Activated CD8-positive, alpha-beta T cell treated with anti-CD3 and anti-CD28 coated beads for 36 hours (primary cell): ENCODE measurements at regions not wholly inside any gene's neighbourhood (a gene's known extent, or its start where the extent isn't known, plus 50 kb on each side); places are given as distances from the start of the nearest gene placed in this dataset.

Experiments
- ATAC-seq: fragments of 200-7000 bp; cut with Tn5 transposase; one replicate; pipeline ENCODE4 v1.10.0; 2021; ENCODE audit warnings: mild to moderate bottlenecking, moderate library complexity
- CTCF ChIA-PET: fragments of 350-600 bp; sonication (Branson Sonifier 250); formaldehyde crosslinking; loops from one replicate; lab custom pipeline; 2021; ENCODE audit warnings: antibody characterized with exemption; lab: Charles Lee
- POLR2A ChIA-PET: fragments of 350-600 bp; sonication (Branson Sonifier 250); formaldehyde crosslinking; loops from one replicate; lab custom pipeline; 2021; ENCODE audit warnings: antibody characterized with exemption; lab: Charles Lee
- DNase-seq: peaks from one replicate; pipeline ENCODE4 v3.0.0-alpha.2; 2020
- H3K27ac Mint-ChIP-seq: one replicate; pipeline ENCODE4 v1.8.0; 2021; ENCODE audit warnings: mild to moderate bottlenecking, mixed read lengths
- H3K27me3 Mint-ChIP-seq: one replicate; pipeline ENCODE4 v1.8.0; 2021; ENCODE audit warnings: mixed read lengths
- H3K36me3 Mint-ChIP-seq: one replicate; pipeline ENCODE4 v1.8.0; 2021; ENCODE audit warnings: low read depth, mixed read lengths
- H3K4me1 Mint-ChIP-seq: one replicate; pipeline ENCODE4 v1.8.0; 2021; ENCODE audit warnings: low read depth, mixed read lengths
- H3K4me3 Mint-ChIP-seq: one replicate; pipeline ENCODE4 v1.8.0; 2021; ENCODE audit warnings: mild to moderate bottlenecking, moderate library complexity, mixed read lengths
- H3K9me3 Mint-ChIP-seq: one replicate; pipeline ENCODE4 v1.8.0; 2021; ENCODE audit warnings: mixed read lengths
- CTCF ChIP-seq: fragments of 200-600 bp; IDR thresholded peaks from one replicate; pipeline ENCODE4 v1.8.0; 2022; ENCODE audit warnings: antibody characterized with exemption, mild to moderate bottlenecking
- intact Hi-C: fragments of 100-400 bp; cut with micrococcal nuclease; formaldehyde crosslinking; loops from one replicate; pipeline ENCODE4 v1.10.0; 2022

GRCh38 chr2:150127995-150128394, 359.5 kb downstream of the RND3 start:
- TF ChIP-seq CTCF: no peak
- intact Hi-C loops: no loop called here
- ATAC-seq: no peak
- no peak overlapping the region for H3K27ac Mint-ChIP-seq
- ChIA-PET CTCF (no interaction called here), POLR2A (no interaction called here)
- no peaks in the 10 kb centered on the region for H3K4me1 Mint-ChIP-seq
- no peaks in the 10 kb centered on the region for H3K27me3 Mint-ChIP-seq
- H3K36me3 Mint-ChIP-seq: no peaks in the 10 kb centered on the region
- no peaks in the 10 kb centered on the region for H3K9me3 Mint-ChIP-seq
- no peak for DNase-seq
- no peak overlapping the region for H3K4me3 Mint-ChIP-seq

- no peaks in the 10 kb centered on the region for H3K9me3 Mint-ChIP-seq
- CTCF ChIA-PET: no interaction called here
- no peaks in the 10 kb centered on the region for H3K27me3 Mint-ChIP-seq
- DNase-seq: no peak
- H3K4me3 Mint-ChIP-seq: no peak overlapping the region
- H3K36me3 Mint-ChIP-seq: no peaks in the 10 kb centered on the region
- intact Hi-C loops: no loop called here
- H3K27ac Mint-ChIP-seq: no peak overlapping the region
- POLR2A ChIA-PET: no interaction called here
- no peak for ATAC-seq
- TF ChIP-seq CTCF: no peak
- no peaks in the 10 kb centered on the region for H3K4me1 Mint-ChIP-seq
Measured at GRCh38 chr2:150127346-150127990, 360.0 kb downstream of the RND3 start.

- Mint-ChIP-seq H3K4me3 (no peak overlapping the region), H3K4me1 (no peaks in the 10 kb centered on the region), H3K36me3 (no peaks in the 10 kb centered on the region), H3K27me3 (no peaks in the 10 kb centered on the region), H3K27ac (no peak overlapping the region), H3K9me3 (no peaks in the 10 kb centered on the region)
- TF ChIP-seq CTCF: no peak
- intact Hi-C loops: no loop called here
- DNase-seq: no peak
- CTCF ChIA-PET: interaction anchor here (0.9 kb wide), 1 partner anchor 9 kb away, joined by 3 read pairs; no protein-coding TSS in a partner anchor
- POLR2A ChIA-PET: no interaction called here
- no peak for ATAC-seq
Measured at GRCh38 chr2:150126839-150127238, 360.6 kb downstream of the RND3 start.

GRCh38 chr2:150126143-150126740, 361.2 kb downstream of the RND3 start:
- TF ChIP-seq CTCF: no peak
- H3K9me3 Mint-ChIP-seq: no peaks in the 10 kb centered on the region
- POLR2A ChIA-PET: no interaction called here
- no peaks in the 10 kb centered on the region for H3K4me1 Mint-ChIP-seq
- DNase-seq: no peak
- CTCF ChIA-PET: interaction anchor here (0.9 kb wide), 1 partner anchor 9 kb away, joined by 3 read pairs; no protein-coding TSS in a partner anchor
- no peaks in the 10 kb centered on the region for H3K27me3 Mint-ChIP-seq
- H3K4me3 Mint-ChIP-seq: no peak overlapping the region
- no peaks in the 10 kb centered on the region for H3K36me3 Mint-ChIP-seq
- intact Hi-C loops: no loop called here
- no peak overlapping the region for H3K27ac Mint-ChIP-seq
- no peak for ATAC-seq

- H3K27ac Mint-ChIP-seq: no peak overlapping the region
- ATAC-seq: no peak
- intact Hi-C loops: no loop called here
- ChIA-PET POLR2A (no interaction called here), CTCF (interaction anchor here (0.9 kb wide), 1 partner anchor 8 kb away, joined by 3 read pairs; no protein-coding TSS in a partner anchor)
- TF ChIP-seq CTCF: no peak
- H3K4me3 Mint-ChIP-seq: no peak overlapping the region
- H3K36me3 Mint-ChIP-seq: no peaks in the 10 kb centered on the region
- H3K4me1 Mint-ChIP-seq: no peaks in the 10 kb centered on the region
- no peak for DNase-seq
- no peaks in the 10 kb centered on the region for H3K27me3 Mint-ChIP-seq
- H3K9me3 Mint-ChIP-seq: no peaks in the 10 kb centered on the region
Measured at GRCh38 chr2:150125708-150126107, 361.8 kb downstream of the RND3 start.
